ENCODE measurements at regions not wholly inside any gene's neighbourhood (a gene's known extent, or its start where the extent isn't known, plus 50 kb on each side); places are given as distances from the start of the nearest gene placed in this dataset.

DNA sequence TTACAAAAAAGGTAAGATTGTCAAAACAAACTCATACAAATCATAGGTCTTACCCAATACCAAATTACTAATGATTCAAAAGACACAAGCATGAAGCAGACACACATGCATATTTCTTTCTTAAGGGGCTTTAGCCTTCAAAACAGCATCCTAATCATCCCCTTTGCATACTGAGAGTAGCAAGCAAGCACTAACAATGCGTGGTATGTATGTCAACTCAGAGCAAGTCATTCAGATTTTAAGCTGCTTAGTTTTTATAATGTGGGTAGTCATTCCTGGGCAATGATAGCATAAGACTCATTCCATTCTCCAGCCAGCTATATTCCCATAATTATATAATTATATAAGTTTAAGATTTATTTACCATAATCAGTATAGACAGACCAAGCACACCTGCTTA is 219.6 kb downstream of the DKK2 start:
- no peaks in the 10 kb centered on the region for H3K27me3 ChIP-seq (replicated peaks in 1 of 2; ENCODE audit: control insufficient read depth in 2 of 2, insufficient read depth in 2 of 2, low read length in 1 of 2)
- no peaks in the 10 kb centered on the region for H3K79me2 ChIP-seq (ENCODE audit: control insufficient read depth, insufficient read depth, low read length)
- no peaks in the 10 kb centered on the region for H3K9me3 ChIP-seq (replicated peaks; ENCODE audit: control insufficient read depth, insufficient read depth, low read length)
- no peak for ATAC-seq
- no peak overlapping the region for H3K4me2 ChIP-seq (ENCODE audit: control insufficient read depth, insufficient read depth)
- intact Hi-C loops (cut with micrococcal nuclease; ENCODE audit: unreplicated experiment) (no loop called here), in situ Hi-C loops (cut with MboI) (no loop called here)
- BruUV-seq (replicated peaks), result no TSS peak
- no peak overlapping the region for H2AFZ ChIP-seq (ENCODE audit: control insufficient read depth, low read depth, low read length)
- ChIA-PET POLR2A (no interaction called here), RAD21 (ENCODE audit: unreplicated experiment) (no interaction called here), CTCF (no interaction called here), SMC1A (ENCODE audit: uncharacterized antibody, unreplicated experiment) (interaction anchor here (1.4 kb wide), 1 partner anchor 27 kb away, joined by 3 read pairs; no protein-coding TSS in a partner anchor)
- no peaks in the 10 kb centered on the region for H3K36me3 ChIP-seq (ENCODE audit: control insufficient read depth in 2 of 2, insufficient read depth in 2 of 2, low read length in 1 of 2)
- no peak for DNase-seq (ENCODE audit: low read depth, low spot score)
- no peak overlapping the region for H3K27ac ChIP-seq (ENCODE audit: control insufficient read depth, insufficient read depth)
- no peak overlapping the region for H3K9ac ChIP-seq (ENCODE audit: control insufficient read depth, insufficient read depth, low read length)
- no peak overlapping the region for H3K4me3 ChIP-seq
- H3K4me1 ChIP-seq (ENCODE audit: control insufficient read depth, insufficient read depth, low read length), result no peaks in the 10 kb centered on the region
- H4K20me1 ChIP-seq (ENCODE audit: control insufficient read depth, insufficient read depth), result no peaks in the 10 kb centered on the region
- FAIRE-seq, result no peak
- TF ChIP-seq NRF1 (conservative IDR thresholded peaks at IDR 0.05; ENCODE audit: low read depth, low read length) (no peak), WRNIP1 (IDR thresholded peaks at IDR 0.05; ENCODE audit: borderline replicate concordance, low read depth, low read length) (no peak), HDAC2 (IDR thresholded peaks at IDR 0.05) (no peak), CBX3 (IDR thresholded peaks at IDR 0.05; ENCODE audit: borderline replicate concordance, low read depth) (no peak), JUNB (IDR thresholded peaks at IDR 0.05) (no peak), BHLHE40 (IDR thresholded peaks at IDR 0.05; ENCODE audit: borderline replicate concordance in 1 of 2, low read depth in 2 of 2, low read length in 1 of 2) (no peak), ZNF384 (IDR thresholded peaks at IDR 0.05; ENCODE audit: borderline replicate concordance, low read depth, low read length) (no peak), MYB (IDR thresholded peaks at IDR 0.05; ENCODE audit: borderline replicate concordance, low read depth, low read length) (no peak), ZNF274 (IDR thresholded peaks at IDR 0.05; ENCODE audit: insufficient read depth, insufficient read length) (no peak), SMAD5 (IDR thresholded peaks at IDR 0.05; ENCODE audit: low read depth) (no peak)
- 0% methylated on average over 1 of the region's 1 CpG for WGBS (ENCODE audit: insufficient coverage, insufficient replicate concordance, low lambda C conversion rate, missing lambda C conversion rate)

DNA sequence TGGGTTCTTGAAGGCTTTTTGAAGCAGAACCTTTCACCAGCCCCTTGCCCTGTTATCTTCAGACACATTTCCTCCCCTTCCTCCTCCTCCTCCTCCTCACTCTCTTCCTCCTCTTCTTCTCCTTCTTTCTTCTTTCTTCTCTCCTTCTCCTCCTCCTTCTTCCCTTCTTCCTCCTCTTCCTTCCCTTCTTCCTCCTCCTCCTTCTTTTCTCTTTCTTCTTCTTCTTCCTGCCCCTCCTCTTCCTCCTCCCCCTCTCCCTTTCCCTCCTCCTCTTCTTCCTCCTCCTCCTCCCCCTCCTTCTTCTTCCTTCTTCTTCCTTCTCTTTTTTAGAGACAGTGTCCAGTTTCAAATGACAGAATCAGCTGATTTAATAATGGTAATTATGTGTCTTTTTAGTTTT is 226.0 kb downstream of the DKK2 start:
- in situ Hi-C loops (cut with MboI) (no loop called here), intact Hi-C loops (cut with micrococcal nuclease; ENCODE audit: unreplicated experiment) (no loop called here)
- FAIRE-seq (no peak), DNase-seq (ENCODE audit: low read depth, low spot score) (no peak), ATAC-seq (no peak)
- TF ChIP-seq, protein P1, sequence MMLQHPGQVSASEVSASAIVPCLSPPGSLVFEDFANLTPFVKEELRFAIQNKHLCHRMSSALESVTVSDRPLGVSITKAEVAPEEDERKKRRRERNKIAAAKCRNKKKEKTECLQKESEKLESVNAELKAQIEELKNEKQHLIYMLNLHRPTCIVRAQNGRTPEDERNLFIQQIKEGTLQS (IDR thresholded peaks at IDR 0.05; ENCODE audit: borderline replicate concordance, extremely low read depth, low read depth, low read length), result no peak
- TF ChIP-seq SUPT20H (IDR thresholded peaks at IDR 0.05; ENCODE audit: borderline replicate concordance, control insufficient read depth, low read depth, low read length) (no peak), RUNX3 (IDR thresholded peaks at IDR 0.05; ENCODE audit: low read length) (no peak), POLR2A (IDR thresholded peaks at IDR 0.05; ENCODE audit: low read depth, low read length) (no peak), LARP7 (IDR thresholded peaks at IDR 0.05) (no peak), SMARCA5 (IDR thresholded peaks at IDR 0.05) (no peak)
- TF ChIP-seq, protein P2, sequence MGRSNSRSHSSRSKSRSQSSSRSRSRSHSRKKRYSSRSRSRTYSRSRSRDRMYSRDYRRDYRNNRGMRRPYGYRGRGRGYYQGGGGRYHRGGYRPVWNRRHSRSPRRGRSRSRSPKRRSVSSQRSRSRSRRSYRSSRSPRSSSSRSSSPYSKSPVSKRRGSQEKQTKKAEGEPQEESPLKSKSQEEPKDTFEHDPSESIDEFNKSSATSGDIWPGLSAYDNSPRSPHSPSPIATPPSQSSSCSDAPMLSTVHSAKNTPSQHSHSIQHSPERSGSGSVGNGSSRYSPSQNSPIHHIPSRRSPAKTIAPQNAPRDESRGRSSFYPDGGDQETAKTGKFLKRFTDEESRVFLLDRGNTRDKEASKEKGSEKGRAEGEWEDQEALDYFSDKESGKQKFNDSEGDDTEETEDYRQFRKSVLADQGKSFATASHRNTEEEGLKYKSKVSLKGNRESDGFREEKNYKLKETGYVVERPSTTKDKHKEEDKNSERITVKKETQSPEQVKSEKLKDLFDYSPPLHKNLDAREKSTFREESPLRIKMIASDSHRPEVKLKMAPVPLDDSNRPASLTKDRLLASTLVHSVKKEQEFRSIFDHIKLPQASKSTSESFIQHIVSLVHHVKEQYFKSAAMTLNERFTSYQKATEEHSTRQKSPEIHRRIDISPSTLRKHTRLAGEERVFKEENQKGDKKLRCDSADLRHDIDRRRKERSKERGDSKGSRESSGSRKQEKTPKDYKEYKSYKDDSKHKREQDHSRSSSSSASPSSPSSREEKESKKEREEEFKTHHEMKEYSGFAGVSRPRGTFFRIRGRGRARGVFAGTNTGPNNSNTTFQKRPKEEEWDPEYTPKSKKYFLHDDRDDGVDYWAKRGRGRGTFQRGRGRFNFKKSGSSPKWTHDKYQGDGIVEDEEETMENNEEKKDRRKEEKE (IDR thresholded peaks at IDR 0.05), result no peak
- ChIA-PET RAD21 (ENCODE audit: unreplicated experiment) (no interaction called here), SMC1A (ENCODE audit: uncharacterized antibody, unreplicated experiment) (interaction anchor here (0.6 kb wide), 1 partner anchor 32 kb away, joined by 3 read pairs; no protein-coding TSS in a partner anchor), POLR2A (no interaction called here), CTCF (no interaction called here)
- Histone ChIP-seq H3K4me3 (no peak overlapping the region), H4K20me1 (ENCODE audit: control insufficient read depth, insufficient read depth) (no peaks in the 10 kb centered on the region), H2AFZ (ENCODE audit: control insufficient read depth, low read depth, low read length) (no peak overlapping the region), H3K27me3 (replicated peaks in 1 of 2; ENCODE audit: control insufficient read depth in 2 of 2, insufficient read depth in 2 of 2, low read length in 1 of 2) (no peaks in the 10 kb centered on the region; a peak in 1 of 4 replicates), H3K79me2 (ENCODE audit: control insufficient read depth, insufficient read depth, low read length) (no peaks in the 10 kb centered on the region), H3K9me3 (replicated peaks; ENCODE audit: control insufficient read depth, insufficient read depth, low read length) (no peaks in the 10 kb centered on the region), H3K9ac (ENCODE audit: control insufficient read depth, insufficient read depth, low read length) (no peak overlapping the region), H3K4me2 (ENCODE audit: control insufficient read depth, insufficient read depth) (no peak overlapping the region), H3K27ac (ENCODE audit: control insufficient read depth, insufficient read depth) (no peak overlapping the region), H3K36me3 (ENCODE audit: control insufficient read depth in 2 of 2, insufficient read depth in 2 of 2, low read length in 1 of 2) (no peaks in the 10 kb centered on the region), H3K4me1 (ENCODE audit: control insufficient read depth, insufficient read depth, low read length) (no peaks in the 10 kb centered on the region)
- BruUV-seq (replicated peaks), result no TSS peak
